GM21360 (cell line): ENCODE measurements at regions not wholly inside any gene's neighbourhood (a gene's known extent, or its start where the extent isn't known, plus 50 kb on each side); places are given as distances from the start of the nearest gene placed in this dataset.
"Not testable (repeated sequence)": the region's sequence is repeated elsewhere in the genome, so short reads cannot be mapped to it uniquely, and the experiment has no call there.

ENCODE experiments used
- ATAC-seq: cut with Tn5 transposase; IDR thresholded peaks from one replicate; pipeline ENCODE4 v1.9.1; 2021; ENCODE audit warnings: mild to moderate bottlenecking, moderate library complexity; ENCODE audit not compliant: unreplicated experiment

DNA sequence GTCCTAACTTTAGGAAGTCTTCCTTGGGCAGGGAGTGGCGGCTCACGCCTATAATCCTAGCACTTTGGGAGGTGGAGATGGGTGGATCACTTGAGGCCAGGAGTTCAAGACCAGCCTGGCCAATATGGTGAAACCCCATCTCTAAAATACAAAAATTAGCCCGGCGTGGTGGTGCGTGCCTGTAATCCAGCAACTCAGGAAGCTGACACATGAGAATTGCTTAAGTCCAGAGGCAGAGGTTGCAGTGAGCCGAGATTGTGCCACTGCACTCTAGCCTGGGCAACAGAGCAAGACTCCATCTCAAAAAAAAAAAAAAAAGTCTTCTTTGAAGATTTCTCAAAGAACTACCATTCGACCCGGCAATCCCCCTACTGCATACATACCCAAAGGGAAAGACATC lies 50.0 kb upstream of the GPCPD1 start:
- ATAC-seq, result not testable (repeated sequence)
